Activated naive CD8-positive, alpha-beta T cell treated with anti-CD3 and anti-CD28 coated beads, Interleukin-2, amount 50 U/mL, for 16 hours (primary cell): ENCODE measurements at regions not wholly inside any gene's neighbourhood (a gene's known extent, or its start where the extent isn't known, plus 50 kb on each side); places are given as distances from the start of the nearest gene placed in this dataset.

Source experiments
- DNase-seq: peaks from one replicate; pipeline ENCODE4 v3.0.0-alpha.2; 2020; ENCODE audit warnings: low read depth, low spot score

- no peak for DNase-seq
Measured at GRCh38 chr6:9204171-9204570, 768.8 kb upstream of the SLC35B3 start.

GRCh38 chr6:9200712-9201111 is 765.4 kb upstream of the SLC35B3 start:
- no peak for DNase-seq

- DNase-seq, result no peak
Measured at GRCh38 chr6:9197726-9198125, 762.4 kb upstream of the SLC35B3 start.

- no peak for DNase-seq
Measured at GRCh38 chr6:9195322-9195721, 760.0 kb upstream of the SLC35B3 start.

GRCh38 chr6:9192405-9192909 is 757.1 kb upstream of the SLC35B3 start:
- DNase-seq, result no peak

- no peak for DNase-seq
Measured at GRCh38 chr6:9186148-9186547, 750.8 kb upstream of the SLC35B3 start.

GRCh38 chr6:9178071-9178470 is 742.7 kb upstream of the SLC35B3 start:
- DNase-seq, result no peak

GRCh38 chr6:9173229-9173628 is 737.9 kb upstream of the SLC35B3 start:
- no peak for DNase-seq

GRCh38 chr6:9172096-9172495 is 736.8 kb upstream of the SLC35B3 start:
- no peak for DNase-seq

GRCh38 chr6:9168669-9169068 is 733.3 kb upstream of the SLC35B3 start:
- DNase-seq, result no peak

- no peak for DNase-seq
Measured at GRCh38 chr6:9161731-9162130, 726.4 kb upstream of the SLC35B3 start.

- no peak for DNase-seq
Measured at GRCh38 chr6:9159051-9159450, 723.7 kb upstream of the SLC35B3 start.

- no peak for DNase-seq
Measured at GRCh38 chr6:9155836-9156235, 720.5 kb upstream of the SLC35B3 start.

GRCh38 chr6:9143140-9143539 is 707.8 kb upstream of the SLC35B3 start:
- no peak for DNase-seq

- no peak for DNase-seq
Measured at GRCh38 chr6:9140951-9141460, 705.7 kb upstream of the SLC35B3 start.

GRCh38 chr6:9140172-9140571 is 704.8 kb upstream of the SLC35B3 start:
- no peak for DNase-seq

GRCh38 chr6:9139746-9140145 is 704.4 kb upstream of the SLC35B3 start:
- no peak for DNase-seq

- DNase-seq, result no peak
Measured at GRCh38 chr6:9138936-9139335, 703.6 kb upstream of the SLC35B3 start.

- no peak for DNase-seq
Measured at GRCh38 chr6:9136141-9136822, 700.9 kb upstream of the SLC35B3 start.

- DNase-seq, result no peak
Measured at GRCh38 chr6:9131616-9132015, 696.3 kb upstream of the SLC35B3 start.

- DNase-seq, result no peak
Measured at GRCh38 chr6:9131201-9131600, 695.9 kb upstream of the SLC35B3 start.

GRCh38 chr6:9128970-9129369 is 693.6 kb upstream of the SLC35B3 start:
- DNase-seq, result no peak

- no peak for DNase-seq
Measured at GRCh38 chr6:9126878-9127560, 691.7 kb upstream of the SLC35B3 start.
